HepG2 (cell line): ENCODE measurements at regions not wholly inside any gene's neighbourhood (a gene's known extent, or its start where the extent isn't known, plus 50 kb on each side); places are given as distances from the start of the nearest gene placed in this dataset.

Source experiments
- ATAC-seq: fragments of 200-7000 bp; cut with Tn5 transposase; 3 replicates; pipeline ENCODE4 v1.9.1; 2020; ENCODE audit warnings: mild to moderate bottlenecking, moderate library complexity
- BruUV-seq: library from RNA; stranded (reverse); fragments of 400-500 nt; replicated peaks from 2 replicates; lab custom pipeline; 2021; lab: Mats Ljungman, UMichigan
- CTCF ChIA-PET: fragments of 300-600 bp; formaldehyde crosslinking; extraction: SDS; loops from one replicate; lab custom pipeline; 2021; ENCODE audit warnings: low total read pairs, inconsistent platforms, low intra/inter-chr PET ratio; lab: Yijun Ruan, JAX
- POLR2A ChIA-PET: fragments of 350-600 bp; sonication (Branson Sonifier 250); formaldehyde crosslinking; loops from one replicate; lab custom pipeline; 2020; ENCODE audit warnings: antibody characterized with exemption, inconsistent platforms; lab: Yijun Ruan, JAX
- DNase-seq: peaks from one replicate; pipeline ENCODE4 v3.0.0-alpha.2; 2015; ENCODE audit warnings: low spot score
- FAIRE-seq: peaks from 3 replicates; lab custom pipeline; 2011; peaks lifted over from hg19 to GRCh38; lab: Jason Lieb, UNC
- H2AFZ ChIP-seq: one replicate; pipeline ENCODE4 v1.6.1; 2011; ENCODE audit warnings: low read length, inconsistent platforms
- H3K27ac ChIP-seq: fragments of 300-600 bp; 3 replicates; pipeline ENCODE4 v1.8.0; 2011; ENCODE audit warnings: mixed run types, mild to moderate bottlenecking, mixed read lengths, low read length, inconsistent platforms; ENCODE audit not compliant: insufficient read depth; ENCODE audit errors: extremely low read length
- H3K27me3 ChIP-seq, 2 experiments: fragments of 200-600 bp in 1 of 2; 2 replicates in 1 of 2; 3 replicates in 1 of 2; pipeline versions ENCODE4 v1.6.0 to v1.8.0; 2011; ENCODE audit warnings: low read length in 2 of 2, mild to moderate bottlenecking in 2 of 2, moderate library complexity in 2 of 2, inconsistent platforms in 1 of 2; ENCODE audit not compliant: insufficient read depth in 2 of 2, control insufficient read depth in 1 of 2
- H3K36me3 ChIP-seq, 2 experiments: fragments of 200-600 bp in 1 of 2; replicated peaks in 1 of 2; 2 replicates in 1 of 2; 3 replicates in 1 of 2; pipeline versions ENCODE4 v1.5.1 to v1.8.0; 2011; ENCODE audit warnings: low read length in 2 of 2, inconsistent platforms in 1 of 2; ENCODE audit not compliant: insufficient read depth in 2 of 2, control insufficient read depth in 1 of 2
- H3K4me1 ChIP-seq: 2 replicates; pipeline ENCODE4 v1.5.1; 2012; ENCODE audit warnings: low read length, inconsistent platforms; ENCODE audit not compliant: insufficient read depth
- H3K4me2 ChIP-seq: 2 replicates; pipeline ENCODE4 v1.6.0; 2011; ENCODE audit warnings: low read depth, low read length, inconsistent platforms
- H3K4me3 ChIP-seq, 3 experiments: fragments of 200-600 bp in 1 of 3; sonication (generic), shearing (Covaris generic) in 1 of 3; replicated peaks in 1 of 3; 2 replicates each; pipeline ENCODE4 v1.5.1; 2011 to 2016; ENCODE audit warnings: low read length in 3 of 3, inconsistent platforms in 2 of 3, low read depth in 2 of 3, mild to moderate bottlenecking in 2 of 3, control low read depth in 1 of 3, mixed read lengths in 1 of 3; ENCODE audit not compliant: insufficient read depth in 1 of 3
- H3K79me2 ChIP-seq: one replicate; pipeline ENCODE4 v1.6.1; 2011; ENCODE audit warnings: low read length, inconsistent platforms; ENCODE audit not compliant: insufficient read depth
- H3K9ac ChIP-seq: 2 replicates; pipeline ENCODE4 v1.6.0; 2011; ENCODE audit warnings: mild to moderate bottlenecking, low read depth, low read length, inconsistent platforms; ENCODE audit not compliant: insufficient read depth
- H3K9me3 ChIP-seq: 2 replicates; pipeline ENCODE4 v1.5.1; 2012; ENCODE audit warnings: mild to moderate bottlenecking, low read length
- H4K20me1 ChIP-seq: 2 replicates; pipeline ENCODE4 v1.6.0; 2011; ENCODE audit warnings: inconsistent platforms, mild to moderate bottlenecking, low read length, moderate library complexity; ENCODE audit not compliant: insufficient read depth
- HOXA7 ChIP-seq: sonication (generic); formaldehyde crosslinking; IDR thresholded peaks from 2 replicates; pipeline ENCODE4 v1.8.1; 2022; ENCODE audit warnings: mild to moderate bottlenecking, missing genetic modification reagents, moderate library complexity
- KDM5A ChIP-seq: fragments of 200-600 bp; sonication (generic); IDR thresholded peaks from 2 replicates; pipeline ENCODE4 v1.7.0; 2018; ENCODE audit warnings: antibody characterized with exemption, mild to moderate bottlenecking, low read length, borderline replicate concordance
- KMT2A ChIP-seq: sonication (generic); formaldehyde crosslinking; IDR thresholded peaks from 2 replicates; pipeline ENCODE4 v1.4.0; 2020; ENCODE audit warnings: missing genetic modification reagents
- RBFOX2 ChIP-seq: fragments of 200-400 bp; formaldehyde crosslinking; IDR thresholded peaks from 2 replicates; pipeline ENCODE4 v1.6.1; 2017; ENCODE audit warnings: low read depth, mild to moderate bottlenecking, low read length
- ZNF136 ChIP-seq: sonication (generic); formaldehyde crosslinking; IDR thresholded peaks from 2 replicates; pipeline ENCODE4 v1.8.1; 2022; ENCODE audit warnings: low read depth, mild to moderate bottlenecking, moderate library complexity, missing genetic modification reagents
- ZNF343 ChIP-seq: sonication (generic); formaldehyde crosslinking; IDR thresholded peaks from 2 replicates; pipeline ENCODE4 v1.4.0; 2020; ENCODE audit warnings: mild to moderate bottlenecking, missing genetic modification reagents
- ZNF382 ChIP-seq: sonication (generic); formaldehyde crosslinking; IDR thresholded peaks from 2 replicates; pipeline ENCODE4 v1.5.0; 2020; ENCODE audit warnings: missing genetic modification reagents, mild to moderate bottlenecking, borderline replicate concordance
- ZNF44 ChIP-seq: sonication (generic); formaldehyde crosslinking; IDR thresholded peaks from 2 replicates; pipeline ENCODE4 v1.5.1; 2020; ENCODE audit warnings: mild to moderate bottlenecking, missing genetic modification reagents
- ZNF773 ChIP-seq: sonication (generic); formaldehyde crosslinking; IDR thresholded peaks from 2 replicates; pipeline ENCODE4 v1.4.0; 2020; ENCODE audit warnings: missing genetic modification reagents, borderline replicate concordance
- WGBS: methylation state at CpG from one replicate; pipeline ENCODE4 v1.1.6; 2017; ENCODE audit warnings: low lambda C conversion rate; 5-methylcytosine and 5-hydroxymethylcytosine counted together
- in situ Hi-C: cut with HindIII; loops from 2 replicates; pipeline ENCODE4 v1.10.0; 2017; ENCODE audit warnings: low pct_unique_long_range_greater_than_20kb; ENCODE audit not compliant: extremely low pct_ligation_motif_present
- intact Hi-C: fragments of 100-400 bp; cut with micrococcal nuclease; formaldehyde crosslinking; loops from one replicate; pipeline ENCODE4 v1.10.0; 2022; ENCODE audit not compliant: unreplicated experiment
- TF ChIP-seq, protein P1 (sequence below): sonication (generic); formaldehyde crosslinking; IDR thresholded peaks from 2 replicates; pipeline ENCODE4 v1.4.0; 2020; ENCODE audit warnings: missing genetic modification reagents
- TF ChIP-seq, protein P2 (sequence below): sonication (generic); formaldehyde crosslinking; IDR thresholded peaks from 2 replicates; pipeline ENCODE4 v1.4.0; 2020; ENCODE audit warnings: missing genetic modification reagents, borderline replicate concordance
- TF ChIP-seq, protein P3 (sequence below): sonication (generic); formaldehyde crosslinking; IDR thresholded peaks from 2 replicates; pipeline ENCODE4 v1.5.1; 2020; ENCODE audit warnings: missing genetic modification reagents, mild to moderate bottlenecking, borderline replicate concordance
- TF ChIP-seq, protein P4 (sequence below): sonication (generic); formaldehyde crosslinking; IDR thresholded peaks from 2 replicates; pipeline ENCODE4 v1.4.0; 2020; ENCODE audit warnings: low read depth, missing genetic modification reagents

DNA sequence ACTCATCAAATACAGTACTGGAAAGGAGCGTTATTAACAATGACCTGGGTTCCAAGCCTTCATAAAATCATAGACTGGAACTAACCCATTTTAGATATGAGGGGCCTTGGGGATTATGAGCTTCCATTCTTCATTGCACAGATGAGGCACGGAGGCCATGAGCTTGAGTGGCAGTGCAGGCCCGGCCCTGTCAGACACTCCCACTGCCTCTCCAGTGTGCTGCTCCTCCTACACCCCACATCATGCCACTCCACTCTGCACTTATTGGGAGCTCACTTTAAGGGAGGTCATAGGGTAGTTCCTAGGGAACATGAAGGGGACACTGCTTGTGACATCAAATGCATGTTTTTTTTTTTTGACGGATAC, 77.9 kb downstream of the TSN start (continued):
- TF ChIP-seq, protein P1, sequence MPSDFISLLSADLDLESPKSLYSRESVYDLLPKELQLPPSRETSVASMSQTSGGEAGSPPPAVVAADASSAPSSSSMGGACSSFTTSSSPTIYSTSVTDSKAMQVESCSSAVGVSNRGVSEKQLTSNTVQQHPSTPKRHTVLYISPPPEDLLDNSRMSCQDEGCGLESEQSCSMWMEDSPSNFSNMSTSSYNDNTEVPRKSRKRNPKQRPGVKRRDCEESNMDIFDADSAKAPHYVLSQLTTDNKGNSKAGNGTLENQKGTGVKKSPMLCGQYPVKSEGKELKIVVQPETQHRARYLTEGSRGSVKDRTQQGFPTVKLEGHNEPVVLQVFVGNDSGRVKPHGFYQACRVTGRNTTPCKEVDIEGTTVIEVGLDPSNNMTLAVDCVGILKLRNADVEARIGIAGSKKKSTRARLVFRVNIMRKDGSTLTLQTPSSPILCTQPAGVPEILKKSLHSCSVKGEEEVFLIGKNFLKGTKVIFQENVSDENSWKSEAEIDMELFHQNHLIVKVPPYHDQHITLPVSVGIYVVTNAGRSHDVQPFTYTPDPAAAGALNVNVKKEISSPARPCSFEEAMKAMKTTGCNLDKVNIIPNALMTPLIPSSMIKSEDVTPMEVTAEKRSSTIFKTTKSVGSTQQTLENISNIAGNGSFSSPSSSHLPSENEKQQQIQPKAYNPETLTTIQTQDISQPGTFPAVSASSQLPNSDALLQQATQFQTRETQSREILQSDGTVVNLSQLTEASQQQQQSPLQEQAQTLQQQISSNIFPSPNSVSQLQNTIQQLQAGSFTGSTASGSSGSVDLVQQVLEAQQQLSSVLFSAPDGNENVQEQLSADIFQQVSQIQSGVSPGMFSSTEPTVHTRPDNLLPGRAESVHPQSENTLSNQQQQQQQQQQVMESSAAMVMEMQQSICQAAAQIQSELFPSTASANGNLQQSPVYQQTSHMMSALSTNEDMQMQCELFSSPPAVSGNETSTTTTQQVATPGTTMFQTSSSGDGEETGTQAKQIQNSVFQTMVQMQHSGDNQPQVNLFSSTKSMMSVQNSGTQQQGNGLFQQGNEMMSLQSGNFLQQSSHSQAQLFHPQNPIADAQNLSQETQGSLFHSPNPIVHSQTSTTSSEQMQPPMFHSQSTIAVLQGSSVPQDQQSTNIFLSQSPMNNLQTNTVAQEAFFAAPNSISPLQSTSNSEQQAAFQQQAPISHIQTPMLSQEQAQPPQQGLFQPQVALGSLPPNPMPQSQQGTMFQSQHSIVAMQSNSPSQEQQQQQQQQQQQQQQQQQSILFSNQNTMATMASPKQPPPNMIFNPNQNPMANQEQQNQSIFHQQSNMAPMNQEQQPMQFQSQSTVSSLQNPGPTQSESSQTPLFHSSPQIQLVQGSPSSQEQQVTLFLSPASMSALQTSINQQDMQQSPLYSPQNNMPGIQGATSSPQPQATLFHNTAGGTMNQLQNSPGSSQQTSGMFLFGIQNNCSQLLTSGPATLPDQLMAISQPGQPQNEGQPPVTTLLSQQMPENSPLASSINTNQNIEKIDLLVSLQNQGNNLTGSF: no peak
- TF ChIP-seq HOXA7 (CRISPR knock-in tag) (no peak), ZNF44 (CRISPR knock-in tag) (no peak), ZNF136 (CRISPR knock-in tag) (no peak), ZNF343 (CRISPR knock-in tag) (no peak), KDM5A (no peak)
- TF ChIP-seq, protein P2, sequence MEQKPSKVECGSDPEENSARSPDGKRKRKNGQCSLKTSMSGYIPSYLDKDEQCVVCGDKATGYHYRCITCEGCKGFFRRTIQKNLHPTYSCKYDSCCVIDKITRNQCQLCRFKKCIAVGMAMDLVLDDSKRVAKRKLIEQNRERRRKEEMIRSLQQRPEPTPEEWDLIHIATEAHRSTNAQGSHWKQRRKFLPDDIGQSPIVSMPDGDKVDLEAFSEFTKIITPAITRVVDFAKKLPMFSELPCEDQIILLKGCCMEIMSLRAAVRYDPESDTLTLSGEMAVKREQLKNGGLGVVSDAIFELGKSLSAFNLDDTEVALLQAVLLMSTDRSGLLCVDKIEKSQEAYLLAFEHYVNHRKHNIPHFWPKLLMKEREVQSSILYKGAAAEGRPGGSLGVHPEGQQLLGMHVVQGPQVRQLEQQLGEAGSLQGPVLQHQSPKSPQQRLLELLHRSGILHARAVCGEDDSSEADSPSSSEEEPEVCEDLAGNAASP (CRISPR knock-in tag): no peak

DNA sequence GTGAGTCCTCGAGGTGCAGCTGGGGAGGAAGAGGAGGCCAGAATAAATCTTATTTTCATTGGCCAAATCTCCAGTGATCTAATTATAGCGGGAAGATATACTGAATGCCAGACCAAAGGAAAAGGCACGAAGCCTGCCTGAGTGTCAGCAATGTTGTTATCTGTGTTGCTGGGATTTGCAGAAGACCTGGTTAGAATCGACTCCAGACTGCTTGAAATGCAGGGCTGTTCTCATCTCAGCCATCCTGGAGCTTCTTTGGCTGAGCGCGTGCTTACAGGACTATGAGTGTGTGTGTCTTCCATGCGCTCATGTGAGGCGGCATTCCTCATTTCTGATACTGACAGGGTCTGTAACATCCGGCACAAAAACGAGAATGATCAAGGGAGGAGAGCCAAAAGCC, 81.2 kb downstream of the TSN start:
- Histone ChIP-seq H3K27me3 (peaks cover 5 to 50% of the 10 kb centered on the region in 2 experiments; a peak in 3 of 5 replicates), H3K79me2 (no peaks in the 10 kb centered on the region), H3K4me1 (no peaks in the 10 kb centered on the region), H3K9me3 (no peaks in the 10 kb centered on the region), H3K27ac (no peak overlapping the region), H3K4me2 (no peak overlapping the region), H4K20me1 (no peaks in the 10 kb centered on the region), H3K9ac (no peak overlapping the region), H3K36me3 (no peaks in the 10 kb centered on the region), H2AFZ (no peak overlapping the region), H3K4me3 (no peak overlapping the region)
- in situ Hi-C loops (no loop called here), intact Hi-C loops (no loop called here)
- CTCF ChIA-PET: no interaction called here
- ATAC-seq: no peak
- no peak for FAIRE-seq
- WGBS: 28% methylated on average over 10 of the region's 10 CpGs
- no TSS peak for BruUV-seq
- DNase-seq: no peak
- POLR2A ChIA-PET: no interaction called here
- TF ChIP-seq, protein P3, sequence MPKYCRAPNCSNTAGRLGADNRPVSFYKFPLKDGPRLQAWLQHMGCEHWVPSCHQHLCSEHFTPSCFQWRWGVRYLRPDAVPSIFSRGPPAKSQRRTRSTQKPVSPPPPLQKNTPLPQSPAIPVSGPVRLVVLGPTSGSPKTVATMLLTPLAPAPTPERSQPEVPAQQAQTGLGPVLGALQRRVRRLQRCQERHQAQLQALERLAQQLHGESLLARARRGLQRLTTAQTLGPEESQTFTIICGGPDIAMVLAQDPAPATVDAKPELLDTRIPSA: no peak
- TF ChIP-seq, protein P4, sequence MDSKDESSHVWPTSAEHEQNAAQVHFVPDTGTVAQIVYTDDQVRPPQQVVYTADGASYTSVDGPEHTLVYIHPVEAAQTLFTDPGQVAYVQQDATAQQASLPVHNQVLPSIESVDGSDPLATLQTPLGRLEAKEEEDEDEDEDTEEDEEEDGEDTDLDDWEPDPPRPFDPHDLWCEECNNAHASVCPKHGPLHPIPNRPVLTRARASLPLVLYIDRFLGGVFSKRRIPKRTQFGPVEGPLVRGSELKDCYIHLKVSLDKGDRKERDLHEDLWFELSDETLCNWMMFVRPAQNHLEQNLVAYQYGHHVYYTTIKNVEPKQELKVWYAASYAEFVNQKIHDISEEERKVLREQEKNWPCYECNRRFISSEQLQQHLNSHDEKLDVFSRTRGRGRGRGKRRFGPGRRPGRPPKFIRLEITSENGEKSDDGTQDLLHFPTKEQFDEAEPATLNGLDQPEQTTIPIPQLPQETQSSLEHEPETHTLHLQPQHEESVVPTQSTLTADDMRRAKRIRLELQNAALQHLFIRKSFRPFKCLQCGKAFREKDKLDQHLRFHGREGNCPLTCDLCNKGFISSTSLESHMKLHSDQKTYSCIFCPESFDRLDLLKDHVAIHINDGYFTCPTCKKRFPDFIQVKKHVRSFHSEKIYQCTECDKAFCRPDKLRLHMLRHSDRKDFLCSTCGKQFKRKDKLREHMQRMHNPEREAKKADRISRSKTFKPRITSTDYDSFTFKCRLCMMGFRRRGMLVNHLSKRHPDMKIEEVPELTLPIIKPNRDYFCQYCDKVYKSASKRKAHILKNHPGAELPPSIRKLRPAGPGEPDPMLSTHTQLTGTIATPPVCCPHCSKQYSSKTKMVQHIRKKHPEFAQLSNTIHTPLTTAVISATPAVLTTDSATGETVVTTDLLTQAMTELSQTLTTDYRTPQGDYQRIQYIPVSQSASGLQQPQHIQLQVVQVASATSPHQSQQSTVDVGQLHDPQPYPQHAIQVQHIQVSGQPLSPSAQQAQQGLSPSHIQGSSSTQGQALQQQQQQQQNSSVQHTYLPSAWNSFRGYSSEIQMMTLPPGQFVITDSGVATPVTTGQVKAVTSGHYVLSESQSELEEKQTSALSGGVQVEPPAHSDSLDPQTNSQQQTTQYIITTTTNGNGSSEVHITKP: no peak
- no peak for TF ChIP-seq ZNF773 (CRISPR knock-in tag)
- no peak for TF ChIP-seq ZNF382 (CRISPR knock-in tag)
- TF ChIP-seq RBFOX2: no peak
- TF ChIP-seq KMT2A: no peak
